ENCODE measurements at regions not wholly inside any gene's neighbourhood (a gene's known extent, or its start where the extent isn't known, plus 50 kb on each side); places are given as distances from the start of the nearest gene placed in this dataset.

DNA sequence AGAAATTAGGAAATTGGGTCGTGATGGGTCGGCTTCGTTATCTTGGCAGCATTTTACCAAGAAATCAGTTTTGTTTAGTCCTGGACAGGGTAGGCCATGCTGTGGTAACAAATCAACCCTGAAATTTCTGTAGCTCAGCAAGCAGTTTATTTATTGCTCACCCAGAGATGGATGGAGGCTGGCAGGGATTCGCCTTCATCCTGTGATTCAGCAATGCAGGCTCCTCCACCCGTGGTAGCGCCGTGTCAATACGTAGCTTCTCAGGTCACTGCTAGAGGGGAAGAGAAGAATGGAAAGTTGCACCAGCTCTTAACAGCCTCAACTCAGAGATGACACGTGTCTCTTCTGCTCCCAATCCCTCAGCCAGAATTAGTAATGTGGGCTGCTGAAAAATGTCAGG is 157.0 kb upstream of the SGK1 start:
- no peak for DNase-seq (ENCODE audit: low read depth)
- H3K4me3 ChIP-seq (ENCODE audit: low read depth, low read length) = no peak overlapping the region
- TF ChIP-seq, protein P1, sequence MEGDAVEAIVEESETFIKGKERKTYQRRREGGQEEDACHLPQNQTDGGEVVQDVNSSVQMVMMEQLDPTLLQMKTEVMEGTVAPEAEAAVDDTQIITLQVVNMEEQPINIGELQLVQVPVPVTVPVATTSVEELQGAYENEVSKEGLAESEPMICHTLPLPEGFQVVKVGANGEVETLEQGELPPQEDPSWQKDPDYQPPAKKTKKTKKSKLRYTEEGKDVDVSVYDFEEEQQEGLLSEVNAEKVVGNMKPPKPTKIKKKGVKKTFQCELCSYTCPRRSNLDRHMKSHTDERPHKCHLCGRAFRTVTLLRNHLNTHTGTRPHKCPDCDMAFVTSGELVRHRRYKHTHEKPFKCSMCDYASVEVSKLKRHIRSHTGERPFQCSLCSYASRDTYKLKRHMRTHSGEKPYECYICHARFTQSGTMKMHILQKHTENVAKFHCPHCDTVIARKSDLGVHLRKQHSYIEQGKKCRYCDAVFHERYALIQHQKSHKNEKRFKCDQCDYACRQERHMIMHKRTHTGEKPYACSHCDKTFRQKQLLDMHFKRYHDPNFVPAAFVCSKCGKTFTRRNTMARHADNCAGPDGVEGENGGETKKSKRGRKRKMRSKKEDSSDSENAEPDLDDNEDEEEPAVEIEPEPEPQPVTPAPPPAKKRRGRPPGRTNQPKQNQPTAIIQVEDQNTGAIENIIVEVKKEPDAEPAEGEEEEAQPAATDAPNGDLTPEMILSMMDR (IDR thresholded peaks at IDR 0.05; ENCODE audit: low read depth, low read length, missing control alignments) = no peak
- in situ Hi-C loops (cut with HindIII; ENCODE audit: low sequenced_read_pairs) = no loop called here

DNA sequence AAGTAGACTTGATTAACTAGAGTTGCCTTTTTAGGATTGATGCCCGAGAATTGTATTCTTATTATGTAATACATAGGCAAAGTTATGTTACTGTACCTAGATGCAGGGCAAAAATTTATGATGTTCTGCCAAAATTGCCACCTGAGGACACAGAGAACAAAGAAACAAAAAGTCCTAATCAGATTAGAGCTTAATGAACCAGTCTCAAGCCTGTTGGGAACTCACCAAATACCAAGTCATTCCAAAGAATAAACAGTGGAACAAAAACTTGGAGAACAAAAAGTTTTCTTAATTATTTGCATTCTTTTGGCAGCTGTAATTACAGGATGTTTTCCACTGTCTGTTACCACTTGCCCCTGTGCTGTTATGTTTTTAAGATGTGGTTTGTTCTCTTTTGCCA is 154.7 kb upstream of the SGK1 start:
- DNase-seq (ENCODE audit: low read depth) = no peak
- in situ Hi-C loops (cut with HindIII; ENCODE audit: low sequenced_read_pairs) = no loop called here
- TF ChIP-seq, protein P1 (IDR thresholded peaks at IDR 0.05; ENCODE audit: low read depth, low read length, missing control alignments) = no peak

DNA sequence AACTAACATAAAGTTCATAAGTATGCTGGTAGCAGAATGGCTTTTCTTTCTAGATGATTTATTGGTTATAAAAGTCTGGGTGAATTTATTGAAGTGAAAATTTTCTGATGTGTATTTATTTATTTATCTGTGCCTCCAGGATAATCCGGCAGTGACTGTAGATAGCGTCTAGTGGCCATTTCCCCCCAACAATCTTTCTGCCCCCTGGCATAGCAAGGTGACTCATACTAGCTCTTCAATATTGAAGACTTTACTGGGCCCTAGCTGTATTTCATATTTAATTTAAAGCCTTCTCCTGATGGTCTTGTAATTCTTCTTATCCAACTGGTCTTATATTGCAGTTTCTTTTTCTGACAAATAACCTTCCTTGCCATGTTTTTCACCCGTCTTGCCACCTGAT is 154.1 kb upstream of the SGK1 start:
- no peak for DNase-seq (ENCODE audit: low read depth)
- no peak overlapping the region for H3K4me3 ChIP-seq (ENCODE audit: low read depth, low read length)
- TF ChIP-seq, protein P1 (IDR thresholded peaks at IDR 0.05; ENCODE audit: low read depth, low read length, missing control alignments) = no peak
- in situ Hi-C loops (cut with HindIII; ENCODE audit: low sequenced_read_pairs) = no loop called here

More for the DNA sequence above, 154.7 kb upstream of the SGK1 start:
- H3K4me3 ChIP-seq (ENCODE audit: low read depth, low read length) = no peak overlapping the region

DNA sequence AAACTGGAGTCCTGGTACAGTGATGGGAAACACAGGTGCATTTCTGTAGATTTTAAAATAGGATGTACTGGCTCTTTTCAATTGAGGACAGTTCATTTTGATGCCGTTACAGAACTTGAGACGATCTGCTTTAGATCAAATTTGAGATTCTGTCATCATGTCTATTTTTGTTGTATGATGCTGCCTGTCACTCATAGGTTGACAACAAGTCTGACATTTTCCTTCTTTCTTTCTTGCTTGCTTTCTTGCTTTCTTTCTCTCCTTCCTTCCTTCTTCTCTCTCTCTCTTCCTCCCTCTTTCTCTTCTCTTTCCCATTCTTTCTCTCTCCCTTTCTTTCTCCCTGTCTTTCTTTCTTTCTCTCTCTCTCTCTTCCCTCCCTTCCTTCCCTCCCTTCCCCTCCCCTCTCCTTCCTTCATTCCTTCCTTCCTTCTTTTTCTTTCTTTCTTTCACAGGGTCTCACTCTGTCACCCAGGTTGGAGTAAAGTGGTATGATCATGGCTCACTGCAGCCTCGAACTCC is 152.6 kb upstream of the SGK1 start:
- TF ChIP-seq, protein P1 (IDR thresholded peaks at IDR 0.05; ENCODE audit: low read depth, low read length, missing control alignments) = no peak
- H3K4me3 ChIP-seq (ENCODE audit: low read depth, low read length) = no peak overlapping the region
- in situ Hi-C loops (cut with HindIII; ENCODE audit: low sequenced_read_pairs) = no loop called here
- no peak for DNase-seq (ENCODE audit: low read depth)

DNA sequence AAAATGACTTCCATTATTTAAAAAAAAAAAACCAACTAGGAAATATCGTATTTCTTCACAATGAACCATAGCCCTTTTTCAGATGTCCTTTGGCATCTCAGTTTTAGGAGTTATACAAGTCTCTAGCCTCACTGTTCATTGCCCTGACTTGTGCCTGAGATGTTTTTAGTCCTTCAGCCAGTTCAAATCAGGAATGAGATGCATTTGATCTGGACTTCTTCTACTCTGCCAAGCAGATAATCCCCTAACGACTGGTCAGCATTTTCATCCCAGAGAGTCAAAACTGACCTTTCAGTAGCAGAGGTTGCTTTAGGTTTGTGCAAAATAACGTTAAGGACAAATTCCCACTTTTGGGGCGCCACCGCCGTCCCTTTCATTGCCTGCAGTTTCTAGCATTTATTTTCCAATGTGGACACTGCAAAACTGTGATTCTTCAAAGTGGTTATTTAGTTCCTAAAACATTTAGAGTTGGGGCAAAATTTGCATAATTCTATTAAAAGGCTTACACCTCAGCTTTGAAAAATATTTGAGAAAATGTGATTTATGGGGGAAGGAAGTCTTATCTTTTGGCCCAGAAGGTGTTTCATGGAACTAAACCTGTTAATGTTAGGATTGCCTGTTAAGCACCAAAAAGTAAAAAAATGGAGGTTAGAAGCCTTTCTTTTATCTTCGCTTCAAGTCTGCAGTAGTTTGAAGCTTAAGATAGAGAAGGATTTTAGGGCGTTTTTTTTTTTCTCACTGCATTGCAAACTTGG is 152.0 kb upstream of the SGK1 start:
- DNase-seq (ENCODE audit: low read depth) = no peak
- H3K4me3 ChIP-seq (ENCODE audit: low read depth, low read length) = no peak overlapping the region
- in situ Hi-C loops (cut with HindIII; ENCODE audit: low sequenced_read_pairs) = loop anchor here (5.0 kb wide), 1 partner anchor 52 kb away; no protein-coding TSS in a partner anchor
- TF ChIP-seq, protein P1 (IDR thresholded peaks at IDR 0.05; ENCODE audit: low read depth, low read length, missing control alignments) = no peak

DNA sequence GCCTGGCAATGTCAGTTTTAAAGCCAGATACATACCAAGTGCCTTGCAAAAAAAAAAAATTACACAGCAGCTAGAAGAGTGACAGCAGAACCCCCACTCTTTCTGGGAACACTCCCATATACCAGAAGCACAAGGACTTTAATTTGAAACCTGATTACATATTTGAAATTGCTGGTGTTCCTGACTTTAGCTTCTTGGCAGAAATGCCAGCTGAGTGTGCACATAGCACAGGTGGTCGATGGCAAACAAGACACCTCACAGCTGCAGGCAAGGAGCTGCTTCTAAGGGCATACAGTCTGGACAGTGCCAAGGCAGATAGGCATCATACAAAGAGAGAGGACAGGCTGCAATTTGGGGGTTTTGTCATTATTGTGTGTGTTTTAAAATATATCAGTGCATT is 150.7 kb upstream of the SGK1 start:
- in situ Hi-C loops (cut with HindIII; ENCODE audit: low sequenced_read_pairs) = loop anchor here (5.0 kb wide), 1 partner anchor 54 kb away; no protein-coding TSS in a partner anchor
- DNase-seq (ENCODE audit: low read depth) = no peak
- H3K4me3 ChIP-seq (ENCODE audit: low read depth, low read length) = no peak overlapping the region
- TF ChIP-seq, protein P1 (IDR thresholded peaks at IDR 0.05; ENCODE audit: low read depth, low read length, missing control alignments) = no peak
